Mesothelial cell of epicardium (in vitro differentiated cells): ENCODE measurements at regions not wholly inside any gene's neighbourhood (a gene's known extent, or its start where the extent isn't known, plus 50 kb on each side); places are given as distances from the start of the nearest gene placed in this dataset.

ENCODE experiments used
- DNase-seq, 2 experiments: peaks; one replicate each; pipeline ENCODE4 v3.0.0; 2021; ENCODE audit warnings: low spot score in 2 of 2; ENCODE audit not compliant: unreplicated experiment in 2 of 2
- H3K27ac Mint-ChIP-seq: 2 replicates; pipeline ENCODE4 v1.8.0; 2021; ENCODE audit warnings: mixed read lengths
- H3K27me3 Mint-ChIP-seq: 2 replicates; pipeline ENCODE4 v1.8.0; 2021; ENCODE audit warnings: low read depth, mixed read lengths
- H3K36me3 Mint-ChIP-seq: 2 replicates; pipeline ENCODE4 v1.8.0; 2021; ENCODE audit warnings: mixed read lengths
- H3K4me1 Mint-ChIP-seq: 2 replicates; pipeline ENCODE4 v1.8.0; 2021; ENCODE audit warnings: mixed read lengths
- H3K4me3 Mint-ChIP-seq: 2 replicates; pipeline ENCODE4 v1.8.0; 2021; ENCODE audit warnings: mild to moderate bottlenecking, moderate library complexity, mixed read lengths
- H3K9me3 Mint-ChIP-seq: 2 replicates; pipeline ENCODE4 v1.8.0; 2021; ENCODE audit warnings: mixed read lengths
- CTCF ChIP-seq: fragments of 200-600 bp; sonication (generic); IDR thresholded peaks from one replicate; pipeline ENCODE4 v1.5.0; 2021; ENCODE audit warnings: antibody characterized with exemption; ENCODE audit not compliant: unreplicated experiment

GRCh38 chr10:8586504-8586903 lies 532.0 kb downstream of the GATA3 start:
- Mint-ChIP-seq H3K4me3 (no peak overlapping the region), H3K27me3 (peaks cover 2% of the 10 kb centered on the region), H3K9me3 (no peaks in the 10 kb centered on the region), H3K36me3 (no peaks in the 10 kb centered on the region), H3K4me1 (peaks cover 46% of the 10 kb centered on the region), H3K27ac (no peak overlapping the region)
- no peak for DNase-seq
- no peak for TF ChIP-seq CTCF

DNA sequence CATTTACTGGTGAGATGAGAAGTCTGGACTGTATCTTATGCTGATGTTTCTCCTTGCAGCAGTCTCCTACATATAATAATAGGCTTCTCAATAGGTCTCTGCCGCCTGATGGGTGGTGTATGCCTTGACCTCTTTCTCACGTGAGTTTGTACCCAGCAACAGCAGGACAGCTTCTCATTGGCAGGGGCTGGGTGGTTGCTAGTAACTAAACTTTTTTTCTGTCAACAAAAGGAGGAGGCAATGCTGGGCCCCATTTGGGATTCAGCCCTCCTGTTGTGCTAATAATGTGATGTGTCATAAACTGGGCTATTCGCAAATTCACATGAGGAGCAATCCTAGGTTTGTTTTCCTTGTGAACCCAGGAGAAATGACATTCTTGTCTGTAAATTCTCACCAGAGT lies 533.6 kb downstream of the GATA3 start:
- Mint-ChIP-seq H3K4me3 (no peak overlapping the region), H3K36me3 (no peaks in the 10 kb centered on the region), H3K27ac (peak overlapping the region; percentile 73), H3K4me1 (peaks cover 50% of the 10 kb centered on the region), H3K27me3 (peaks cover 2% of the 10 kb centered on the region), H3K9me3 (no peaks in the 10 kb centered on the region)
- DNase-seq, result no peak
- TF ChIP-seq CTCF, result no peak

DNA sequence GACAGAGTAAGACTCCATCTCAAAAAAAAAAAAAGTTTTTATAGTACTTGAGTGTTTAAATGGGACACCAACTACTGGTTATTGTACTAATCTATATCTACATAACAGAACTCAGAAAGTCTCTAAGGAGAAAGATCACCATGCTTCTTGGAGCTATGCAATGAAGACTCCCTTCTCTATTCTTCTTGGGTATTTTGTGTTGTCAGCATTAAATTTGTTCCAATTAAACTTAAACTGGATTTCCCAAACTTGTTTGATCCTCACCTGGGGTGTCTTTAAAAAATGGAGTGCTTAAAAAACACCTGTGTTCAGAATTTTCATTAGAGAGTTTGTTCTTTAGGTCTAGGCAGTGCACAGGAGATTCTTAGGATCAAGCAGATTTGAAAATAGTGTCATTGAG lies 536.0 kb downstream of the GATA3 start:
- no peaks in the 10 kb centered on the region for H3K9me3 Mint-ChIP-seq
- H3K4me1 Mint-ChIP-seq, result peaks cover 72% of the 10 kb centered on the region
- H3K27ac Mint-ChIP-seq, result no peak overlapping the region
- no peak for DNase-seq
- no peak overlapping the region for H3K4me3 Mint-ChIP-seq
- H3K27me3 Mint-ChIP-seq, result no peaks in the 10 kb centered on the region
- TF ChIP-seq CTCF, result no peak
- no peaks in the 10 kb centered on the region for H3K36me3 Mint-ChIP-seq

GRCh38 chr10:8591640-8592039 lies 537.2 kb downstream of the GATA3 start:
- no peak overlapping the region for H3K27ac Mint-ChIP-seq

GRCh38 chr10:8594176-8594575 lies 539.7 kb downstream of the GATA3 start:
- DNase-seq, result no peak
- Mint-ChIP-seq H3K36me3 (no peaks in the 10 kb centered on the region), H3K9me3 (no peaks in the 10 kb centered on the region), H3K27ac (peak overlapping the region; percentile 37), H3K4me1 (peaks cover 59% of the 10 kb centered on the region), H3K4me3 (no peak overlapping the region), H3K27me3 (no peaks in the 10 kb centered on the region)
- TF ChIP-seq CTCF, result no peak

More at GRCh38 chr10:8591640-8592039, 537.2 kb downstream of the GATA3 start:
- Mint-ChIP-seq H3K36me3 (no peaks in the 10 kb centered on the region), H3K9me3 (no peaks in the 10 kb centered on the region), H3K4me3 (no peak overlapping the region), H3K4me1 (peaks cover 79% of the 10 kb centered on the region), H3K27me3 (no peaks in the 10 kb centered on the region)
- DNase-seq, result no peak
- no peak for TF ChIP-seq CTCF

GRCh38 chr10:8594711-8595110 lies 540.2 kb downstream of the GATA3 start:
- no peaks in the 10 kb centered on the region for H3K36me3 Mint-ChIP-seq
- no peak for DNase-seq
- no peak for TF ChIP-seq CTCF
- H3K4me3 Mint-ChIP-seq, result no peak overlapping the region
- no peaks in the 10 kb centered on the region for H3K27me3 Mint-ChIP-seq
- H3K9me3 Mint-ChIP-seq, result no peaks in the 10 kb centered on the region
- H3K27ac Mint-ChIP-seq, result peak overlapping the region; percentile 37
- peaks cover 56% of the 10 kb centered on the region for H3K4me1 Mint-ChIP-seq
